HCT116 (cell line): ENCODE measurements at regions not wholly inside any gene's neighbourhood (a gene's known extent, or its start where the extent isn't known, plus 50 kb on each side); places are given as distances from the start of the nearest gene placed in this dataset.

Experiments used
- ATAC-seq: fragments of 200-7000 bp; cut with Tn5 transposase; 2 replicates; pipeline ENCODE4 v1.9.1; 2020; ENCODE audit warnings: mild to moderate bottlenecking, moderate library complexity
- BruUV-seq: library from RNA; stranded (reverse); fragments of 400-500 nt; replicated peaks from 2 replicates; lab custom pipeline; 2021; lab: Mats Ljungman, UMichigan
- CTCF ChIA-PET: fragments of 300-600 bp; sonication (Branson Sonifier 250); formaldehyde crosslinking; loops from one replicate; lab custom pipeline; 2021; ENCODE audit warnings: antibody characterized with exemption; lab: Charles Lee
- POLR2A ChIA-PET: fragments of 300-600, 350-600 bp; sonication (Branson Sonifier 250); formaldehyde crosslinking; loops from one replicate; lab custom pipeline; 2021; ENCODE audit warnings: antibody characterized with exemption; lab: Charles Lee
- RAD21 ChIA-PET, 2 experiments: fragments of 300-600 bp; sonication (Branson Sonifier 250); formaldehyde crosslinking; loops; one replicate each; lab custom pipeline; 2023; ENCODE audit warnings: low total read pairs in 2 of 2; ENCODE audit not compliant: uncharacterized antibody in 2 of 2, unreplicated experiment in 2 of 2, low non-redundant PET in 1 of 2; lab: Charles Lee
- DNase-seq: peaks from one replicate; pipeline ENCODE4 v3.0.0-alpha.2; 2010; ENCODE audit warnings: low read depth, low spot score
- H2AFZ ChIP-seq: fragments of 200-600 bp; shearing (Covaris generic), sonication (generic); 2 replicates; pipeline ENCODE4 v1.6.1; 2017; ENCODE audit warnings: low read depth, mixed run types, mixed read lengths, antibody characterized with exemption, low read length; ENCODE audit not compliant: poor library complexity, severe bottlenecking
- H3K27ac ChIP-seq: 2 replicates; pipeline ENCODE4 v1.5.1; 2012; ENCODE audit warnings: low read depth, low read length
- H3K27me3 ChIP-seq: fragments of 200-600 bp; sonication (generic); 2 replicates; pipeline ENCODE4 v1.6.1; 2016; ENCODE audit warnings: mixed run types, low read length, mixed read lengths; ENCODE audit not compliant: insufficient read depth
- H3K36me3 ChIP-seq, 2 experiments: fragments of 200-500 bp in 1 of 2; fragments of 200-600 bp in 1 of 2; sonication (Bioruptor generic) in 1 of 2; sonication (generic) in 1 of 2; 2 replicates each; pipeline versions ENCODE4 v1.5.1 to v1.6.1; 2014 to 2016; ENCODE audit warnings: low read length in 2 of 2, inconsistent platforms in 1 of 2, mixed read lengths in 1 of 2, mixed run types in 1 of 2; ENCODE audit not compliant: insufficient read depth in 2 of 2, control insufficient read depth in 1 of 2
- H3K4me1 ChIP-seq, 2 experiments: fragments of 200-600 bp in 1 of 2; sonication (generic) in 1 of 2; 2 replicates each; pipeline versions ENCODE4 v1.5.1 to v1.6.1; 2012 to 2017; ENCODE audit warnings: low read length in 2 of 2, inconsistent platforms in 1 of 2, mild to moderate bottlenecking in 1 of 2, mixed read lengths in 1 of 2, mixed run types in 1 of 2, moderate library complexity in 1 of 2; ENCODE audit not compliant: insufficient read depth in 2 of 2, control insufficient read depth in 1 of 2
- H3K4me2 ChIP-seq: fragments of 200-600 bp; sonication (generic); 2 replicates; pipeline ENCODE4 v1.6.1; 2017; ENCODE audit warnings: mixed run types, low read length, mixed read lengths
- H3K4me3 ChIP-seq, 2 experiments: fragments of 200-600 bp in 1 of 2; sonication (generic) in 1 of 2; replicated peaks in 1 of 2; 2 replicates each; pipeline ENCODE4 v1.5.1; 2011 to 2016; ENCODE audit warnings: low read length in 2 of 2, control low read depth in 1 of 2, low read depth in 1 of 2, mild to moderate bottlenecking in 1 of 2, mixed read lengths in 1 of 2, mixed run types in 1 of 2
- H3K79me2 ChIP-seq: fragments of 200-600 bp; sonication (generic); 2 replicates; pipeline ENCODE4 v1.6.1; 2017; ENCODE audit warnings: mild to moderate bottlenecking, mixed run types, low read length, moderate library complexity, mixed read lengths; ENCODE audit not compliant: insufficient read depth
- H3K9ac ChIP-seq: fragments of 200-600 bp; sonication (generic); 2 replicates; pipeline ENCODE4 v1.6.1; 2016; ENCODE audit warnings: low read length, mixed read lengths
- H3K9me2 ChIP-seq: fragments of 200-600 bp; sonication (generic), shearing (Covaris generic); 2 replicates; pipeline ENCODE4 v1.6.1; 2017; ENCODE audit warnings: mixed run types, mild to moderate bottlenecking, moderate library complexity; ENCODE audit not compliant: insufficient read depth
- H3K9me3 ChIP-seq, 2 experiments: fragments of 200-500 bp in 1 of 2; fragments of 200-600 bp in 1 of 2; sonication (Bioruptor generic) in 1 of 2; sonication (generic) in 1 of 2; 2 replicates each; pipeline ENCODE4 v1.6.1; 2014 to 2017; ENCODE audit warnings: low read length in 2 of 2, mixed read lengths in 2 of 2, inconsistent platforms in 1 of 2, low read depth in 1 of 2, mild to moderate bottlenecking in 1 of 2, mixed run types in 1 of 2, moderate library complexity in 1 of 2; ENCODE audit not compliant: control insufficient read depth in 1 of 2, insufficient read depth in 1 of 2
- H4K20me1 ChIP-seq: fragments of 200-600 bp; sonication (generic), shearing (Covaris generic); 2 replicates; pipeline ENCODE4 v1.6.1; 2017; ENCODE audit warnings: mixed run types, mild to moderate bottlenecking, moderate library complexity; ENCODE audit not compliant: insufficient read depth
- CBX3 ChIP-seq: IDR thresholded peaks from 2 replicates; pipeline ENCODE4 v1.6.1; 2012; ENCODE audit warnings: low read depth
- EGR1 ChIP-seq: IDR thresholded peaks from 2 replicates; pipeline ENCODE4 v1.6.1; 2012; ENCODE audit warnings: low read depth
- EZH2 ChIP-seq: fragments of 200-600 bp; sonication (generic); IDR thresholded peaks from 2 replicates; pipeline ENCODE4 v1.6.1; 2017; ENCODE audit warnings: antibody characterized with exemption, mixed run types
- EZH2phosphoT487 ChIP-seq: fragments of 200-600 bp; IDR thresholded peaks from 2 replicates; pipeline ENCODE4 v1.6.1; 2018; ENCODE audit warnings: antibody characterized with exemption, borderline replicate concordance
- POLR2A ChIP-seq: IDR thresholded peaks from 2 replicates; pipeline ENCODE4 v1.7.0; 2011; ENCODE audit warnings: borderline replicate concordance; ENCODE audit not compliant: insufficient read depth, insufficient read length; ENCODE audit errors: extremely low read depth
- RAD21 ChIP-seq: IDR thresholded peaks from 2 replicates; pipeline ENCODE4 v1.6.1; 2012; ENCODE audit warnings: low read depth, mild to moderate bottlenecking
- SP1 ChIP-seq: IDR thresholded peaks from 2 replicates; pipeline ENCODE4 v1.6.1; 2012; ENCODE audit warnings: low read depth
- SRF ChIP-seq: IDR thresholded peaks from 2 replicates; pipeline ENCODE4 v1.6.1; 2012; ENCODE audit warnings: low read depth
- TCF7L2 ChIP-seq: IDR thresholded peaks from 2 replicates; pipeline ENCODE4 v1.7.0; 2011; ENCODE audit warnings: borderline replicate concordance, inconsistent platforms; ENCODE audit not compliant: insufficient read depth, insufficient read length; ENCODE audit errors: extremely low read depth
- YY1 ChIP-seq: IDR thresholded peaks from 2 replicates; pipeline ENCODE4 v1.6.1; 2011; ENCODE audit warnings: low read length, low read depth, moderate library complexity, mild to moderate bottlenecking; ENCODE audit not compliant: insufficient replicate concordance; ENCODE audit errors: extremely low read depth
- ZBTB33 ChIP-seq: IDR thresholded peaks from 2 replicates; pipeline ENCODE4 v1.6.1; 2011; ENCODE audit warnings: mild to moderate bottlenecking, low read length, moderate library complexity; ENCODE audit not compliant: insufficient replicate concordance; ENCODE audit errors: extremely low read depth
- ZFX ChIP-seq: fragments of 450-650 bp; IDR thresholded peaks from 2 replicates; pipeline ENCODE4 v1.6.1; 2017
- ZNF274 ChIP-seq: fragments of 200-500 bp; sonication (Bioruptor generic); IDR thresholded peaks from 2 replicates; pipeline ENCODE4 v1.6.1; 2014; ENCODE audit warnings: mild to moderate bottlenecking, low read depth, low read length, inconsistent platforms
- intact Hi-C: fragments of 100-400 bp; cut with micrococcal nuclease; formaldehyde crosslinking; loops from 2 replicates; pipeline ENCODE4 v1.10.0; 2022

- no TSS peak for BruUV-seq
- POLR2A ChIA-PET: no interaction called here
Observed at GRCh38 chr2:167336213-167336612, 447.9 kb downstream of the XIRP2 start.

GRCh38 chr2:167335541-167335992 is 447.3 kb downstream of the XIRP2 start:
- no peaks in the 10 kb centered on the region for H3K4me1 ChIP-seq
- DNase-seq (no peak), ATAC-seq (no peak)
- H3K9ac ChIP-seq: no peak overlapping the region
- no peaks in the 10 kb centered on the region for H3K9me3 ChIP-seq
- H3K79me2 ChIP-seq: no peaks in the 10 kb centered on the region
- H3K27me3 ChIP-seq: no peaks in the 10 kb centered on the region
- H3K9me2 ChIP-seq: no peaks in the 10 kb centered on the region
- intact Hi-C loops: no loop called here
- H3K27ac ChIP-seq: no peak overlapping the region
- ChIA-PET CTCF (no interaction called here), RAD21 (no interaction called here), POLR2A (no interaction called here)
- no peaks in the 10 kb centered on the region for H3K36me3 ChIP-seq
- H4K20me1 ChIP-seq: no peaks in the 10 kb centered on the region
- TF ChIP-seq TCF7L2 (no peak), ZNF274 (no peak), YY1 (no peak), POLR2A (no peak), SRF (no peak), RAD21 (no peak), EZH2 (no peak)
- H2AFZ ChIP-seq: no peak overlapping the region
- H3K4me3 ChIP-seq: no peak overlapping the region
- no peak overlapping the region for H3K4me2 ChIP-seq
- BruUV-seq: no TSS peak

More at GRCh38 chr2:167336213-167336612, 447.9 kb downstream of the XIRP2 start:
- TF ChIP-seq ZFX (no peak), CBX3 (no peak), SP1 (no peak), EZH2phosphoT487 (no peak), EGR1 (no peak), SRF (no peak), YY1 (no peak), ZBTB33 (no peak)
- Histone ChIP-seq H3K4me3 (no peak overlapping the region), H3K9me2 (no peaks in the 10 kb centered on the region), H3K9me3 (no peaks in the 10 kb centered on the region), H2AFZ (no peak overlapping the region), H3K27me3 (no peaks in the 10 kb centered on the region), H3K27ac (no peak overlapping the region), H3K79me2 (no peaks in the 10 kb centered on the region), H4K20me1 (no peaks in the 10 kb centered on the region), H3K36me3 (no peaks in the 10 kb centered on the region), H3K4me2 (no peak overlapping the region), H3K4me1 (no peaks in the 10 kb centered on the region), H3K9ac (no peak overlapping the region)
- ChIA-PET RAD21 (no interaction called here), CTCF (no interaction called here)
- DNase-seq: no peak
- intact Hi-C loops: no loop called here
- no peak for ATAC-seq
